ENCODE measurements at regions not wholly inside any gene's neighbourhood (a gene's known extent, or its start where the extent isn't known, plus 50 kb on each side); places are given as distances from the start of the nearest gene placed in this dataset.

GRCh38 chr13:48875047-48875446, 100.7 kb upstream of the FNDC3A start:
- no peak for TF ChIP-seq POLR2A (IDR thresholded peaks at IDR 0.05; ENCODE audit: control extremely low read depth in 1 of 2, low read depth in 2 of 2, low read length in 2 of 2)
- TF ChIP-seq POLR2AphosphoS5 (IDR thresholded peaks at IDR 0.05; ENCODE audit: low read depth, low read length) = no peak
- TF ChIP-seq, protein P1, sequence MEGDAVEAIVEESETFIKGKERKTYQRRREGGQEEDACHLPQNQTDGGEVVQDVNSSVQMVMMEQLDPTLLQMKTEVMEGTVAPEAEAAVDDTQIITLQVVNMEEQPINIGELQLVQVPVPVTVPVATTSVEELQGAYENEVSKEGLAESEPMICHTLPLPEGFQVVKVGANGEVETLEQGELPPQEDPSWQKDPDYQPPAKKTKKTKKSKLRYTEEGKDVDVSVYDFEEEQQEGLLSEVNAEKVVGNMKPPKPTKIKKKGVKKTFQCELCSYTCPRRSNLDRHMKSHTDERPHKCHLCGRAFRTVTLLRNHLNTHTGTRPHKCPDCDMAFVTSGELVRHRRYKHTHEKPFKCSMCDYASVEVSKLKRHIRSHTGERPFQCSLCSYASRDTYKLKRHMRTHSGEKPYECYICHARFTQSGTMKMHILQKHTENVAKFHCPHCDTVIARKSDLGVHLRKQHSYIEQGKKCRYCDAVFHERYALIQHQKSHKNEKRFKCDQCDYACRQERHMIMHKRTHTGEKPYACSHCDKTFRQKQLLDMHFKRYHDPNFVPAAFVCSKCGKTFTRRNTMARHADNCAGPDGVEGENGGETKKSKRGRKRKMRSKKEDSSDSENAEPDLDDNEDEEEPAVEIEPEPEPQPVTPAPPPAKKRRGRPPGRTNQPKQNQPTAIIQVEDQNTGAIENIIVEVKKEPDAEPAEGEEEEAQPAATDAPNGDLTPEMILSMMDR (IDR thresholded peaks at IDR 0.05; ENCODE audit: control extremely low read depth in 1 of 3, insufficient read depth in 1 of 3, low read depth in 1 of 3, low read length in 3 of 3) = no peak
- no peak for TF ChIP-seq HDAC6 (IDR thresholded peaks at IDR 0.05; ENCODE audit: low read depth, low read length)
- TF ChIP-seq, protein P2, sequence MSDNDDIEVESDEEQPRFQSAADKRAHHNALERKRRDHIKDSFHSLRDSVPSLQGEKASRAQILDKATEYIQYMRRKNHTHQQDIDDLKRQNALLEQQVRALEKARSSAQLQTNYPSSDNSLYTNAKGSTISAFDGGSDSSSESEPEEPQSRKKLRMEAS (IDR thresholded peaks at IDR 0.05) = no peak
- no peak for TF ChIP-seq EGR1 (IDR thresholded peaks at IDR 0.05; ENCODE audit: borderline replicate concordance, low read depth, low read length)
- TF ChIP-seq TCF12 (IDR thresholded peaks at IDR 0.05; ENCODE audit: low read depth, low read length) = no peak
- no peak for TF ChIP-seq EZH2 (IDR thresholded peaks at IDR 0.05; ENCODE audit: low read depth, low read length, severe bottlenecking)
- TF ChIP-seq JUN (IDR thresholded peaks at IDR 0.05; ENCODE audit: low read depth, low read length) = no peak
- TF ChIP-seq RXRA (IDR thresholded peaks at IDR 0.05; ENCODE audit: insufficient read depth, low read depth, low read length) = no peak
- no peak for TF ChIP-seq FOSL1 (IDR thresholded peaks at IDR 0.05; ENCODE audit: insufficient read depth, low read depth, low read length)
